ENCODE measurements at regions not wholly inside any gene's neighbourhood (a gene's known extent, or its start where the extent isn't known, plus 50 kb on each side); places are given as distances from the start of the nearest gene placed in this dataset.

DNA sequence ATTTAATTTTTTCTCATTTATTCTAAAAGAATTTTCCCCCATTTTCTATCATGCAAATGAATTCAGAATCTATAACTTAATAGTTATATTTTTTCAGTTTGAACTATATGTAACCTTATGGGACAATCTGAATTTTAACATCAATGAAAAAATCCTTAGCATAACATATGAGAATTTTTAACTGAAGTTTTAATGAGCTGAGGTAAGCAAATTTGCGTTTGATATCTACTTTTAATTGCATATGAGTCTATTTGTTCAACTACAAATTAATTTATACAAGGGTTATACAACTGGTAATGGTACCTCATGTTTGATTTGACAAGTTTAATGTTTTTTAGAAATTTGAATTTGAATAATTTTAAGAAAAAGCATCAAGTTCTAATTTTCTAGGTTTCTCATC is 384.4 kb upstream of the PCDH9 start:
- Histone ChIP-seq H3K36me3 (ENCODE audit: low read length) (no peaks in the 10 kb centered on the region), H3K4me2 (ENCODE audit: low read depth, low read length, poor library complexity, severe bottlenecking) (no peak overlapping the region), H3K9me3 (ENCODE audit: insufficient read depth, low read length) (no peaks in the 10 kb centered on the region), H3K27ac (ENCODE audit: low read depth, low read length) (no peak overlapping the region), H2AFZ (ENCODE audit: low read depth, low read length, severe bottlenecking) (no peak overlapping the region), H3K4me3 (ENCODE audit: insufficient read depth, low read length, poor library complexity, severe bottlenecking) (no peak overlapping the region), H3K9ac (ENCODE audit: low read length) (no peak overlapping the region), H4K20me1 (ENCODE audit: low read depth, low read length) (no peaks in the 10 kb centered on the region), H3F3A (ENCODE audit: insufficient read depth) (no peaks in the 10 kb centered on the region), H3K79me2 (ENCODE audit: insufficient read depth, low read length) (no peaks in the 10 kb centered on the region), H3K27me3 (ENCODE audit: low read length) (no peaks in the 10 kb centered on the region), H3K9me2 (replicated peaks; ENCODE audit: insufficient read depth, low read length) (no peaks in the 10 kb centered on the region)
- no peak for TF ChIP-seq EZH2phosphoT487 (conservative IDR thresholded peaks at IDR 0.05; ENCODE audit: low read length)
- TF ChIP-seq, protein P1, sequence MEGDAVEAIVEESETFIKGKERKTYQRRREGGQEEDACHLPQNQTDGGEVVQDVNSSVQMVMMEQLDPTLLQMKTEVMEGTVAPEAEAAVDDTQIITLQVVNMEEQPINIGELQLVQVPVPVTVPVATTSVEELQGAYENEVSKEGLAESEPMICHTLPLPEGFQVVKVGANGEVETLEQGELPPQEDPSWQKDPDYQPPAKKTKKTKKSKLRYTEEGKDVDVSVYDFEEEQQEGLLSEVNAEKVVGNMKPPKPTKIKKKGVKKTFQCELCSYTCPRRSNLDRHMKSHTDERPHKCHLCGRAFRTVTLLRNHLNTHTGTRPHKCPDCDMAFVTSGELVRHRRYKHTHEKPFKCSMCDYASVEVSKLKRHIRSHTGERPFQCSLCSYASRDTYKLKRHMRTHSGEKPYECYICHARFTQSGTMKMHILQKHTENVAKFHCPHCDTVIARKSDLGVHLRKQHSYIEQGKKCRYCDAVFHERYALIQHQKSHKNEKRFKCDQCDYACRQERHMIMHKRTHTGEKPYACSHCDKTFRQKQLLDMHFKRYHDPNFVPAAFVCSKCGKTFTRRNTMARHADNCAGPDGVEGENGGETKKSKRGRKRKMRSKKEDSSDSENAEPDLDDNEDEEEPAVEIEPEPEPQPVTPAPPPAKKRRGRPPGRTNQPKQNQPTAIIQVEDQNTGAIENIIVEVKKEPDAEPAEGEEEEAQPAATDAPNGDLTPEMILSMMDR (IDR thresholded peaks at IDR 0.05; ENCODE audit: insufficient read depth, low read length, poor library complexity, severe bottlenecking) = no peak

DNA sequence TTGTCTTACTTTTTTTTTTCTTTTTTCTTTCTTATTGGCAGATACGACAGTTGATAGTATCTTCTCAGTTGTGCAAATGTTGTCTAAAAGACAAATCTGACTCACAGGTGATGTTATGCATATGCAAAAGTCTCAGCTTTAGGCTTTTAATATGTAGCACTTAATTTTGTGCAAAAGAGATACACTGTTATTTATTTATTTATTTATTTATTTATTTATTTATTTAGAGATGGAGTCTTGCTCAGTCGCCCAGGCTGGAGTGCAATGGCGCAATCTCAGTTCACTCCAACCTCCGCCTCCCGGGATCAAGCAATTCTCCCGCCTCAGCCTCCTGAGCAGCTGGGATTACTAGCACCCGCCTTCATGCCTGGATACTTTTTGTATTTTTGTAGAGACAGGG is 383.9 kb upstream of the PCDH9 start:
- H3K27me3 ChIP-seq (ENCODE audit: low read length) = no peaks in the 10 kb centered on the region
- no peaks in the 10 kb centered on the region for H3K79me2 ChIP-seq (ENCODE audit: insufficient read depth, low read length)
- TF ChIP-seq, protein P1 (IDR thresholded peaks at IDR 0.05; ENCODE audit: insufficient read depth, low read length, poor library complexity, severe bottlenecking) = no peak
- no peak for TF ChIP-seq EZH2phosphoT487 (conservative IDR thresholded peaks at IDR 0.05; ENCODE audit: low read length)

DNA sequence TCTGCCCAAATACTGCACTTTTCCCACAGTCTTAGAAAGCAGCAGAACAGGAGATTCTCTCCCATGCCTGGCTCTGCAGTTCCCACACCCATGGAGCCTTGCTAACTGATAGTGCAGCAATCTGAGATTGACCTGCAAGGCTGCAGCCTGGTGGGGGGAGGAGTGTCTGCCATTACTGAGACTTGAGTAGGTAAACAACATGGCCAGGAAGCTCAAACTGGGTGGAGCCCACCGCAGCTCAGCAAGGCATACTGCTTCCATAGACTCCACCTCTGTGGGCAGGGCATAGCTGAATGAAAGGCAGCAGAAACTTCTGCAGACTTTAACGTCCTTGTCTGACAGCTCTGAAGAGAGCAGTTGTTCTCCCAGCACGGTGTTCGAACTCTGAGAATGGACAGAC is 358.5 kb upstream of the PCDH9 start:
- H3K4me2 ChIP-seq (ENCODE audit: low read depth, low read length, poor library complexity, severe bottlenecking) = no peak overlapping the region
- TF ChIP-seq, protein P1 (IDR thresholded peaks at IDR 0.05; ENCODE audit: insufficient read depth, low read length, poor library complexity, severe bottlenecking) = no peak
- no peak for TF ChIP-seq EZH2phosphoT487 (conservative IDR thresholded peaks at IDR 0.05; ENCODE audit: low read length)
- no peaks in the 10 kb centered on the region for H3K27me3 ChIP-seq (ENCODE audit: low read length)
- H3K36me3 ChIP-seq (ENCODE audit: low read length) = no peaks in the 10 kb centered on the region
- no peaks in the 10 kb centered on the region for H4K20me1 ChIP-seq (ENCODE audit: low read depth, low read length)
- no peaks in the 10 kb centered on the region for H3F3A ChIP-seq (ENCODE audit: insufficient read depth)
- 0 out of 2 replicates have a peak, but pooled peaks cover 3% of the 10 kb centered on the region for H3K9me3 ChIP-seq (ENCODE audit: insufficient read depth, low read length)
- no peaks in the 10 kb centered on the region for H3K9me2 ChIP-seq (replicated peaks; ENCODE audit: insufficient read depth, low read length)
- no peak overlapping the region for H3K9ac ChIP-seq (ENCODE audit: low read length)
- no peak overlapping the region for H3K4me3 ChIP-seq (ENCODE audit: insufficient read depth, low read length, poor library complexity, severe bottlenecking)
- no peaks in the 10 kb centered on the region for H3K79me2 ChIP-seq (ENCODE audit: insufficient read depth, low read length)
- H2AFZ ChIP-seq (ENCODE audit: low read depth, low read length, severe bottlenecking) = peak overlapping the region; percentile 20
- H3K27ac ChIP-seq (ENCODE audit: low read depth, low read length) = no peak overlapping the region

More for the DNA sequence above, 383.9 kb upstream of the PCDH9 start:
- Histone ChIP-seq H3F3A (ENCODE audit: insufficient read depth) (no peaks in the 10 kb centered on the region), H3K9me3 (ENCODE audit: insufficient read depth, low read length) (no peaks in the 10 kb centered on the region), H3K4me2 (ENCODE audit: low read depth, low read length, poor library complexity, severe bottlenecking) (no peak overlapping the region), H3K27ac (ENCODE audit: low read depth, low read length) (no peak overlapping the region), H2AFZ (ENCODE audit: low read depth, low read length, severe bottlenecking) (no peak overlapping the region), H4K20me1 (ENCODE audit: low read depth, low read length) (no peaks in the 10 kb centered on the region), H3K9ac (ENCODE audit: low read length) (no peak overlapping the region), H3K4me3 (ENCODE audit: insufficient read depth, low read length, poor library complexity, severe bottlenecking) (no peak overlapping the region), H3K36me3 (ENCODE audit: low read length) (no peaks in the 10 kb centered on the region), H3K9me2 (replicated peaks; ENCODE audit: insufficient read depth, low read length) (no peaks in the 10 kb centered on the region)
